Breast epithelium (tissue), 3 donors: ENCODE measurements at regions not wholly inside any gene's neighbourhood (a gene's known extent, or its start where the extent isn't known, plus 50 kb on each side); places are given as distances from the start of the nearest gene placed in this dataset.

Source experiments
- POLR2AphosphoS5 ChIP-seq, 3 donors: sonication (generic); formaldehyde crosslinking; IDR thresholded peaks; one replicate each; pipeline ENCODE4 v1.6.1; 2017; ENCODE audit warnings: antibody characterized with exemption in 3 of 3
- TF ChIP-seq, protein P1 (sequence below), 3 donors: fragments of 450-650 bp; IDR thresholded peaks; one replicate each; pipeline ENCODE4 v1.5.1; 2016 to 2017; ENCODE audit warnings: antibody characterized with exemption in 3 of 3, mild to moderate bottlenecking in 3 of 3, moderate library complexity in 3 of 3

DNA sequence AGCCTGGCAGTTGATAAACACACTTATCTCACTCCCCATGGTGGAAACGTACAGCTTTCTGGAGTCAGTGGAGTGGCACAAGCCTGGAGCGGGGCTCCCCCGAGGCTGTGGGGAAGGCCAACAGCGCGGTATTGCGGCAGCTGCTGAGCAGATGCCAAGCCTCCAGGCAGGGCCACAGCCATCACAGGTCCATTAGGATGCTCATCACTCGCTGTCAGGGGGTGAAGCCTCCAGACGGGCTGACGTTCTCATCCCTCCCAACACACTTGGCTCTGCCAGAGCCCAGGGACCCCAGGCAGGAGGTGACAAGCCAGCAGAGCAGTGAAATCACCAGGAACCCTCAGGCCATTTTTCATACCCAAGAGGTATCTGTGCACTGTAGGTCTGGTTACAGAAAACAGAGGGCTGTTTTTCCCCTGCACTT is 529.2 kb upstream of the KLHL29 start:
- TF ChIP-seq, protein P1, sequence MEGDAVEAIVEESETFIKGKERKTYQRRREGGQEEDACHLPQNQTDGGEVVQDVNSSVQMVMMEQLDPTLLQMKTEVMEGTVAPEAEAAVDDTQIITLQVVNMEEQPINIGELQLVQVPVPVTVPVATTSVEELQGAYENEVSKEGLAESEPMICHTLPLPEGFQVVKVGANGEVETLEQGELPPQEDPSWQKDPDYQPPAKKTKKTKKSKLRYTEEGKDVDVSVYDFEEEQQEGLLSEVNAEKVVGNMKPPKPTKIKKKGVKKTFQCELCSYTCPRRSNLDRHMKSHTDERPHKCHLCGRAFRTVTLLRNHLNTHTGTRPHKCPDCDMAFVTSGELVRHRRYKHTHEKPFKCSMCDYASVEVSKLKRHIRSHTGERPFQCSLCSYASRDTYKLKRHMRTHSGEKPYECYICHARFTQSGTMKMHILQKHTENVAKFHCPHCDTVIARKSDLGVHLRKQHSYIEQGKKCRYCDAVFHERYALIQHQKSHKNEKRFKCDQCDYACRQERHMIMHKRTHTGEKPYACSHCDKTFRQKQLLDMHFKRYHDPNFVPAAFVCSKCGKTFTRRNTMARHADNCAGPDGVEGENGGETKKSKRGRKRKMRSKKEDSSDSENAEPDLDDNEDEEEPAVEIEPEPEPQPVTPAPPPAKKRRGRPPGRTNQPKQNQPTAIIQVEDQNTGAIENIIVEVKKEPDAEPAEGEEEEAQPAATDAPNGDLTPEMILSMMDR (IDR thresholded peaks at IDR 0.05) = no peak
- no peak for TF ChIP-seq POLR2AphosphoS5 (IDR thresholded peaks at IDR 0.05)
